Cardiac muscle cell (in vitro differentiated cells and primary cell): ENCODE measurements at regions not wholly inside any gene's neighbourhood (a gene's known extent, or its start where the extent isn't known, plus 50 kb on each side); places are given as distances from the start of the nearest gene placed in this dataset.

Source experiments
- DNase-seq, 2 donors: peaks; one replicate each; pipeline versions ENCODE4 v3.0.0 to v3.0.0-alpha.2; 2010 to 2017; ENCODE audit warnings: low read depth in 1 of 2, low spot score in 1 of 2
- H3K27ac ChIP-seq: fragments of 200-600 bp; sonication (generic); 2 replicates; pipeline ENCODE4 v1.5.1; 2016
- H3K27me3 ChIP-seq: fragments of 200-600 bp; sonication (generic); 2 replicates; pipeline ENCODE4 v1.6.0; 2016; ENCODE audit warnings: control low read depth
- H3K36me3 ChIP-seq: fragments of 200-600 bp; sonication (generic); 2 replicates; pipeline ENCODE4 v1.5.1; 2016; ENCODE audit warnings: control low read depth
- H3K4me1 ChIP-seq: fragments of 200-600 bp; sonication (generic); 2 replicates; pipeline ENCODE4 v1.8.1; 2017; ENCODE audit warnings: low read depth, mild to moderate bottlenecking, mixed run types
- H3K4me3 ChIP-seq: fragments of 200-600 bp; sonication (generic); 2 replicates; pipeline ENCODE4 v1.5.1; 2016; ENCODE audit warnings: mild to moderate bottlenecking
- H3K9me3 ChIP-seq: fragments of 200-600 bp; sonication (generic); 2 replicates; pipeline ENCODE4 v1.5.1; 2017; ENCODE audit warnings: low read depth, mild to moderate bottlenecking, control low read depth
- TF ChIP-seq, protein P1 (sequence below): IDR thresholded peaks from 2 replicates; pipeline ENCODE4 v1.5.1; 2012; ENCODE audit warnings: low read depth, mild to moderate bottlenecking, low read length

DNA sequence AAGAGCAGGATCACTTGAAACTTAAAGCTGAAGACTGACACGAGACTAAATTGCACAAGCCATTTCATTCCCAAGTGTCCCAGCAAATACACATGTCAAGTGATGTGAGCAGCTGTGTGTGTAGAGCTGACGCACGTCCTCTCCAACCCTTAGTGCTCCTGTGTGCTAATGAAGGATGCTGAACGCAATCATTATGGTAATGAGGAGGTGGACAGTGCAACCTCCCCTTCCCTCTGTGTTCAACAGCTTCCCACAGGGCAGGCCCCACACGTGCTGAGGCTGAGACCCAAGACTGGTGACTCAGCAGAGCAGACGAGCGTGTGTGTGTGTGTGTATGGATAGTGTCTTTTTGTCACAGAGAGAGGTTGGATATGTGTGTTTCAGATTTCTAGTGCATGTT lies 702.1 kb downstream of the SEMA5A start:
- Histone ChIP-seq H3K27me3 (no peaks in the 10 kb centered on the region), H3K4me1 (no peaks in the 10 kb centered on the region), H3K27ac (no peak overlapping the region), H3K9me3 (no peaks in the 10 kb centered on the region), H3K4me3 (no peak overlapping the region), H3K36me3 (no peaks in the 10 kb centered on the region)
- peak in 1 of 2 donors; percentile 80 for DNase-seq
- TF ChIP-seq, protein P1, sequence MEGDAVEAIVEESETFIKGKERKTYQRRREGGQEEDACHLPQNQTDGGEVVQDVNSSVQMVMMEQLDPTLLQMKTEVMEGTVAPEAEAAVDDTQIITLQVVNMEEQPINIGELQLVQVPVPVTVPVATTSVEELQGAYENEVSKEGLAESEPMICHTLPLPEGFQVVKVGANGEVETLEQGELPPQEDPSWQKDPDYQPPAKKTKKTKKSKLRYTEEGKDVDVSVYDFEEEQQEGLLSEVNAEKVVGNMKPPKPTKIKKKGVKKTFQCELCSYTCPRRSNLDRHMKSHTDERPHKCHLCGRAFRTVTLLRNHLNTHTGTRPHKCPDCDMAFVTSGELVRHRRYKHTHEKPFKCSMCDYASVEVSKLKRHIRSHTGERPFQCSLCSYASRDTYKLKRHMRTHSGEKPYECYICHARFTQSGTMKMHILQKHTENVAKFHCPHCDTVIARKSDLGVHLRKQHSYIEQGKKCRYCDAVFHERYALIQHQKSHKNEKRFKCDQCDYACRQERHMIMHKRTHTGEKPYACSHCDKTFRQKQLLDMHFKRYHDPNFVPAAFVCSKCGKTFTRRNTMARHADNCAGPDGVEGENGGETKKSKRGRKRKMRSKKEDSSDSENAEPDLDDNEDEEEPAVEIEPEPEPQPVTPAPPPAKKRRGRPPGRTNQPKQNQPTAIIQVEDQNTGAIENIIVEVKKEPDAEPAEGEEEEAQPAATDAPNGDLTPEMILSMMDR, result no peak

DNA sequence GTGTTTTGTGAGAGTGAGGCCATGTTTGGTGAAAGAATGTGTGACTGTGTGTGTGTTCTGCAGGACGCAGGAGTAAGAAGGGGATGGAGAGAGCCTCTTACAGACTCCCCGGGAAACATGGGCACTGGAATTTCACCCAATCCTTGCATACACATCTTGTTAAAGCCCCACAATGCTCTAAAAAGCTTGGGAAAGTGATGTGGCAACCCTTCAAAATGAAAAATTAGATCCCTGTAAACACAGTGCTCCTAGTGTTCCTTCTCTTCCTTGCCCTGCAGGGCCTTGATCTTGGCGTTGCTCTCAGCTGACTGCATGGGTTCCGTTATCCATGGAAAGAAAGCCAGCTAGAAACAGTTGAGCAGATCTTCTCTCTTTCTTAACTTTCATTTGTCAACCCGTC lies 701.7 kb downstream of the SEMA5A start:
- H3K4me3 ChIP-seq, result no peak overlapping the region
- no peaks in the 10 kb centered on the region for H3K4me1 ChIP-seq
- no peaks in the 10 kb centered on the region for H3K9me3 ChIP-seq
- no peaks in the 10 kb centered on the region for H3K27me3 ChIP-seq
- H3K36me3 ChIP-seq, result no peaks in the 10 kb centered on the region
- TF ChIP-seq, protein P1, result no peak
- no peak overlapping the region for H3K27ac ChIP-seq
- no peak for DNase-seq

DNA sequence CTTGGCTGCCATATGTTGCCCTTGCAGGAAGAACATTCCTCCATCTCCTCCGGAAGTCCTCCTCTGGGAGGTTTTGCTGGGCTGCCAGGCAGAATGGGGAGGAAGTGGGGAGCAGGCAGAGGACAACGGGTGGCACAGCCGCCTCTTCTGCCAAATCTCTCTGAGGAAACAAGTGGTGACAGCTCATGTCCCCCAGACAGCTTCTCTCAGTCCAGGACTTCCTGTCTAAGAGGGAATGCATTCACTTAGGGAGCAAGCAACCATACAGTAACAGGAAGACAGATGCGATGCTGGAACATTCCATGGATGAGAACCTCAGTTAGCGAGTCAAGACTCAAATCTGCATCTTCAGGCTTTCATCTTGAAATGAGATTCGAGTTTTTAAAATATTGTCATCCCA lies 701.0 kb downstream of the SEMA5A start:
- H3K9me3 ChIP-seq, result no peaks in the 10 kb centered on the region
- TF ChIP-seq, protein P1, result no peak
- no peaks in the 10 kb centered on the region for H3K4me1 ChIP-seq
- H3K27ac ChIP-seq, result no peak overlapping the region
- no peaks in the 10 kb centered on the region for H3K36me3 ChIP-seq
- peak in 1 of 2 donors; percentile 29 for DNase-seq
- H3K27me3 ChIP-seq, result no peaks in the 10 kb centered on the region
- no peak overlapping the region for H3K4me3 ChIP-seq

DNA sequence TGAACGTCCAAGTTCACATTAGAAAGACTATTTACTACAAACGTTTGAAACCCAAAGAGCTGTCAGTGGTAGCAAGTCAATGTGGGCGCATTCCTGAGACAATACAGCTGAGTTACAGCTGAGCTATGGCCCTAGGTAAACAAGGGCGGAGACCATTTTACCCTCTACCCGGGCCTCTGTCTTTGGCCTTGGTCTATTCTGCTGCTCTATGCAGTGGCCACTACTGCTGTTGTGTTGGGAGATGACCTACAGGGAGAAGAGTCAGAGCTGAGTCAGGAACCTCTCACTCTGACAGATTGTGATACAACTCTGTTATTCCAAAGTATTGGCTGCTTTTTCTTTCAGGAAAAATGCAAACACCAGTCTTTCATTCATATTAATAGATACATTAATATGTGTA lies 700.6 kb downstream of the SEMA5A start:
- TF ChIP-seq, protein P1, result no peak
- no peaks in the 10 kb centered on the region for H3K4me1 ChIP-seq
- H3K9me3 ChIP-seq, result no peaks in the 10 kb centered on the region
- no peak overlapping the region for H3K4me3 ChIP-seq
- H3K27me3 ChIP-seq, result no peaks in the 10 kb centered on the region
- no peak overlapping the region for H3K27ac ChIP-seq
- DNase-seq, result no peak
- H3K36me3 ChIP-seq, result no peaks in the 10 kb centered on the region

DNA sequence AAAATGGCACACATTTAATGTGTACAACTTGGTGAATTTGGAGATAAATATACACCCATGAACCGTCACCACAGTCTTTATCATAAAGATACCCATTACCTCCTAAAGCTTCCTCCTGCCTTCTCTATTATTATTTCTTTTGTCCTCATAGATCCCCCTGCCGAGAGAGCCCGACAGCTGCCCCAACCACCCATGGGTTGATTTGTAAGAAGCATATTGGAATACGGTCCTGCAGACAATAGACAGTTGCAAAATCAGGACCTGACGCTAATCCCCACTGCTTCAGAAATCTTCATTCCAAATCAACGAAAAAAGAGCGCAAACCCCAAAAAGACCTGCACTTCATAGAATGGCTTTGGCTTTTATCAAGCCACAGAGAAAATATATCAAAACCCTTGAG lies 697.5 kb downstream of the SEMA5A start:
- H3K4me3 ChIP-seq, result no peak overlapping the region
- no peak overlapping the region for H3K27ac ChIP-seq
- TF ChIP-seq, protein P1, result no peak
- H3K36me3 ChIP-seq, result no peaks in the 10 kb centered on the region
- H3K9me3 ChIP-seq, result no peaks in the 10 kb centered on the region
- no peak for DNase-seq
- H3K27me3 ChIP-seq, result no peaks in the 10 kb centered on the region
- no peaks in the 10 kb centered on the region for H3K4me1 ChIP-seq
